Heart left ventricle (tissue), 16 donors: ENCODE measurements at regions not wholly inside any gene's neighbourhood (a gene's known extent, or its start where the extent isn't known, plus 50 kb on each side); places are given as distances from the start of the nearest gene placed in this dataset.

Source experiments
- ATAC-seq, 4 donors: fragments of 200-7000 bp; cut with Tn5 transposase; one replicate each; pipeline ENCODE4 v1.9.1; 2020 to 2022; ENCODE audit warnings: moderate library complexity in 4 of 4, mild to moderate bottlenecking in 3 of 4, moderate number of reproducible peaks in 1 of 4
- DNase-seq, 5 donors: peaks; one replicate each; pipeline ENCODE4 v3.0.0-alpha.2; 2020
- H3K27ac ChIP-seq, 12 donors: fragments of 200-600 bp; sonication (generic) in 4 of 12; one replicate each; pipeline versions ENCODE4 v1.5.0 to v1.8.0; 2016 to 2022; ENCODE audit warnings: mild to moderate bottlenecking in 2 of 12
- H3K27me3 ChIP-seq, 9 donors: fragments of 200-600 bp; sonication (generic) in 2 of 9; one replicate each; pipeline versions ENCODE4 v1.5.1 to v1.8.0; 2016 to 2022; ENCODE audit warnings: mild to moderate bottlenecking in 3 of 9
- H3K36me3 ChIP-seq, 9 donors: fragments of 200-600 bp; sonication (generic) in 2 of 9; one replicate each; pipeline versions ENCODE4 v1.5.0 to v1.8.0; 2018 to 2022; ENCODE audit warnings: mild to moderate bottlenecking in 2 of 9
- H3K4me1 ChIP-seq, 12 donors: fragments of 200-600 bp; sonication (generic) in 4 of 12; one replicate each; pipeline versions ENCODE4 v1.5.0 to v1.8.0; 2016 to 2022; ENCODE audit warnings: mild to moderate bottlenecking in 3 of 12
- H3K4me3 ChIP-seq, 12 donors: fragments of 200-600 bp; sonication (generic) in 4 of 12; one replicate each; pipeline versions ENCODE4 v1.5.0 to v1.8.0; 2017 to 2022; ENCODE audit warnings: mild to moderate bottlenecking in 9 of 12, moderate library complexity in 4 of 12
- H3K9me3 ChIP-seq, 12 donors: fragments of 200-600 bp; sonication (generic) in 4 of 12; one replicate each; pipeline versions ENCODE4 v1.5.0 to v1.8.0; 2016 to 2022; ENCODE audit warnings: mild to moderate bottlenecking in 1 of 12
- CTCF ChIP-seq, 12 donors: fragments of 200-600 bp; sonication (generic) in 4 of 12; IDR thresholded peaks; one replicate each; pipeline versions ENCODE4 v1.5.0 to v1.8.0; 2018 to 2022; ENCODE audit warnings: antibody characterized with exemption in 12 of 12, mild to moderate bottlenecking in 5 of 12
- POLR2A ChIP-seq, 2 donors: fragments of 450-650 bp; IDR thresholded peaks; one replicate each; pipeline ENCODE4 v1.6.1; 2017; ENCODE audit warnings: antibody characterized with exemption in 2 of 2, mild to moderate bottlenecking in 2 of 2, moderate library complexity in 2 of 2
- WGBS, 4 donors: extraction: QIAGEN DNeasy Blood & Tissue Kit in 2 of 4; methylation state at CpG; one replicate each; pipeline versions ENCODE4 v1.1.5 to v1.1.7; 2013 to 2018; 5-methylcytosine and 5-hydroxymethylcytosine counted together
- intact Hi-C, 10 donors: fragments of 100-400 bp; cut with DNase I; formaldehyde crosslinking; loops; one replicate each; pipeline versions ENCODE4 v1.11.1 to v1.14.2; 2022
- donor health status: ischemic (EF 13 %, LVEDD 7.1; RV severe dilation, severe dysfunction).
- donor health status: healthy with polysubstance abuse.
- donor health status: DM: no; HTN: yes; CAD: no.
- donor health status: DM: no; HTN: no; CAD: no.
- donor health status: ischemic (EF 25% LVEDD 6.9; RV normal size, moderate dysfunction).
- donor health status: ischemic (EF 25% LVEDD 5.7; RV mildly dilated, moderate dysfunction).
- donor health status: healthy.
- donor health status: DM: yes; HTN: yes; CAD: no.
- donor health status: ischemic (EF 35%, LVEDD 5.7; RV mildly dilated, moderate dysfunction).
- donor health status: nonischemic (EF 11% LVEDD 7.7; RV severe dilation, severe dysfunction).
- donor health status: DM: yes; HTN: yes; CAD: no.
- donor health status: PGD.
- donor health status: ischemic (EF 29% LVEDD 5.4; RV normal size, mild dysfunction).
- donor health status: nonischemic (EF 23%, LVEDD 6.1; RV moderate dilation, normal function).

- H3K9me3 ChIP-seq = peaks cover 0 to 3% (median 0%) of the 10 kb centered on the region in 12 donors
- H3K27ac ChIP-seq = no peak overlapping the region
- no peak overlapping the region for H3K4me3 ChIP-seq
- 86 to 91% (median 88%) methylated on average over 6 of the region's 6 CpGs for WGBS, 4 donors
- intact Hi-C loops = loop anchor here in 1 of 10 donors (10.0 kb wide), 1 partner anchor 61 kb away; the partner anchor contains the start of gene IL12A
- H3K36me3 ChIP-seq = no peaks in the 10 kb centered on the region
- no peaks in the 10 kb centered on the region for H3K27me3 ChIP-seq
- ATAC-seq (no peak), DNase-seq (no peak)
- peaks cover 0 to 35% (median 4%) of the 10 kb centered on the region in 12 donors for H3K4me1 ChIP-seq
- TF ChIP-seq POLR2A (IDR thresholded peaks at IDR 0.05) (no peak), CTCF (IDR thresholded peaks at IDR 0.05) (no peak)
These were observed 64.7 kb upstream of the IL12A start for GRCh38 chr3:159923956-159924355.

GRCh38 chr3:159924411-159924810, 64.2 kb upstream of the IL12A start:
- Histone ChIP-seq H3K9me3 (peaks cover 0 to 3% (median 0%) of the 10 kb centered on the region in 12 donors), H3K36me3 (no peaks in the 10 kb centered on the region), H3K4me1 (peaks cover 0 to 40% (median 7%) of the 10 kb centered on the region in 12 donors), H3K27me3 (no peaks in the 10 kb centered on the region), H3K27ac (no peak overlapping the region), H3K4me3 (no peak overlapping the region)
- no peak for TF ChIP-seq POLR2A (IDR thresholded peaks at IDR 0.05)
- TF ChIP-seq CTCF (IDR thresholded peaks at IDR 0.05) = no peak
- no peak for DNase-seq
- ATAC-seq = no peak
- 46 to 94% (median 90%) methylated on average over 1 of the region's 1 CpG for WGBS, 4 donors
- intact Hi-C loops = loop anchor here in 1 of 10 donors (10.0 kb wide), 1 partner anchor 60 kb away; the partner anchor contains the start of gene IL12A

GRCh38 chr3:159925248-159925647, 63.4 kb upstream of the IL12A start:
- Histone ChIP-seq H3K9me3 (peaks cover 0 to 3% (median 0%) of the 10 kb centered on the region in 12 donors), H3K4me1 (peaks cover 0 to 39% (median 9%) of the 10 kb centered on the region in 12 donors), H3K36me3 (no peaks in the 10 kb centered on the region), H3K27ac (no peak overlapping the region), H3K27me3 (no peaks in the 10 kb centered on the region), H3K4me3 (no peak overlapping the region)
- ATAC-seq (no peak), DNase-seq (no peak)
- WGBS, 4 donors = 92 to 100% (median 95%) methylated on average over 1 of the region's 1 CpG
- TF ChIP-seq POLR2A (IDR thresholded peaks at IDR 0.05) (no peak), CTCF (IDR thresholded peaks at IDR 0.05) (no peak)
- intact Hi-C loops = loop anchor here in 1 of 10 donors (10.0 kb wide), 1 partner anchor 60 kb away; the partner anchor contains the start of gene IL12A

GRCh38 chr3:159926573-159926972, 62.1 kb upstream of the IL12A start:
- H3K27me3 ChIP-seq = no peaks in the 10 kb centered on the region
- intact Hi-C loops = loop anchor here in 1 of 10 donors (10.0 kb wide), 1 partner anchor 58 kb away; the partner anchor contains the start of gene IL12A
- no peak for DNase-seq
- no peak overlapping the region for H3K4me3 ChIP-seq
- H3K9me3 ChIP-seq = no peaks in the 10 kb centered on the region
- H3K27ac ChIP-seq = no peak overlapping the region
- TF ChIP-seq POLR2A (IDR thresholded peaks at IDR 0.05) = no peak
- no peak for TF ChIP-seq CTCF (IDR thresholded peaks at IDR 0.05)
- H3K36me3 ChIP-seq = no peaks in the 10 kb centered on the region
- 81 to 88% (median 85%) methylated on average over 5 of the region's 5 CpGs for WGBS, 4 donors
- no peak for ATAC-seq
- peaks cover 0 to 31% (median 9%) of the 10 kb centered on the region in 12 donors for H3K4me1 ChIP-seq
